ENCODE measurements at regions not wholly inside any gene's neighbourhood (a gene's known extent, or its start where the extent isn't known, plus 50 kb on each side); places are given as distances from the start of the nearest gene placed in this dataset.

DNA sequence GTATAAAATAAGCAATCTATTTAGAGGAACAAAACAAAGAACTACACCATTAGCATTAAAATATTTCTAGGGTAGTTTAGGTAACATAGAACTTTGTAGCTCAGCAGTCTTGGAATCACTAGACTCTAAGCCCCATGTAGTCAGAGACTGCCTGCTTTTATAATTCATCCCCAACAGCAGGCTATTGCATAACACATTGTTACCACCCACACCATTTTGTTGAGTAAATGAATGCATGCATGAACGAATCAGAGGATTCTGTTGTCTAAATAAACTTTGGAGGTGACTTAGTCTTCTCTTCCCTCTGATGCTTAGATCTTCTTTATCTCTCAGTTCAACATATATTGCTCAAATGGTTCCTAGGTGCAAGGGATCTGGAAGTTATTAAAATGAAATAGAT, 167.6 kb upstream of the TNP1 start:
- H3K4me1 ChIP-seq (ENCODE audit: control insufficient read depth, insufficient read depth, low read length), result no peaks in the 10 kb centered on the region
- BruUV-seq (replicated peaks), result no TSS peak
- H3K79me2 ChIP-seq (ENCODE audit: control insufficient read depth, insufficient read depth, low read length), result no peaks in the 10 kb centered on the region
- no peak overlapping the region for H3K4me2 ChIP-seq (ENCODE audit: control insufficient read depth, insufficient read depth)
- ChIA-PET SMC1A (ENCODE audit: uncharacterized antibody, unreplicated experiment) (no interaction called here), RAD21 (ENCODE audit: unreplicated experiment) (no interaction called here), CTCF (no interaction called here), POLR2A (no interaction called here)
- H3K9ac ChIP-seq (ENCODE audit: control insufficient read depth, insufficient read depth, low read length), result no peak overlapping the region
- H2AFZ ChIP-seq (ENCODE audit: control insufficient read depth, low read depth, low read length), result no peak overlapping the region
- no peak overlapping the region for H3K4me3 ChIP-seq
- WGBS (ENCODE audit: insufficient coverage, insufficient replicate concordance, low lambda C conversion rate, missing lambda C conversion rate), result 0% methylated on average over 1 of the region's 1 CpG
- intact Hi-C loops (cut with micrococcal nuclease; ENCODE audit: unreplicated experiment), result no loop called here
- H4K20me1 ChIP-seq (ENCODE audit: control insufficient read depth, insufficient read depth), result no peaks in the 10 kb centered on the region
- no peak for ATAC-seq
- FAIRE-seq, result no peak
- H3K27me3 ChIP-seq (replicated peaks in 1 of 2; ENCODE audit: control insufficient read depth in 2 of 2, insufficient read depth in 2 of 2, low read length in 1 of 2), result no peaks in the 10 kb centered on the region; a peak in 2 of 4 replicates
- in situ Hi-C loops (cut with MboI), result no loop called here
- H3K9me3 ChIP-seq (replicated peaks; ENCODE audit: control insufficient read depth, insufficient read depth, low read length), result no peaks in the 10 kb centered on the region; the same call in 2 of the 3 replicates
- H3K27ac ChIP-seq (ENCODE audit: control insufficient read depth, insufficient read depth), result no peak overlapping the region
- no peak for DNase-seq (ENCODE audit: low read depth, low spot score)
- H3K36me3 ChIP-seq (ENCODE audit: control insufficient read depth in 2 of 2, insufficient read depth in 2 of 2, low read length in 1 of 2), result no peaks in the 10 kb centered on the region
- TF ChIP-seq, protein P1, sequence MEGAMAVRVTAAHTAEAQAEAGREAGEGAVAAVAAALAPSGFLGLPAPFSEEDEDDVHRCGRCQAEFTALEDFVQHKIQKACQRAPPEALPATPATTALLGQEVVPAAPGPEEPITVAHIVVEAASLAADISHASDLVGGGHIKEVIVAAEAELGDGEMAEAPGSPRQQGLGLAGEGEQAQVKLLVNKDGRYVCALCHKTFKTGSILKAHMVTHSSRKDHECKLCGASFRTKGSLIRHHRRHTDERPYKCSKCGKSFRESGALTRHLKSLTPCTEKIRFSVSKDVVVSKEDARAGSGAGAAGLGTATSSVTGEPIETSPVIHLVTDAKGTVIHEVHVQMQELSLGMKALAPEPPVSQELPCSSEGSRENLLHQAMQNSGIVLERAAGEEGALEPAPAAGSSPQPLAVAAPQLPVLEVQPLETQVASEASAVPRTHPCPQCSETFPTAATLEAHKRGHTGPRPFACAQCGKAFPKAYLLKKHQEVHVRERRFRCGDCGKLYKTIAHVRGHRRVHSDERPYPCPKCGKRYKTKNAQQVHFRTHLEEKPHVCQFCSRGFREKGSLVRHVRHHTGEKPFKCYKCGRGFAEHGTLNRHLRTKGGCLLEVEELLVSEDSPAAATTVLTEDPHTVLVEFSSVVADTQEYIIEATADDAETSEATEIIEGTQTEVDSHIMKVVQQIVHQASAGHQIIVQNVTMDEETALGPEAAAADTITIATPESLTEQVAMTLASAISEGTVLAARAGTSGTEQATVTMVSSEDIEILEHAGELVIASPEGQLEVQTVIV (IDR thresholded peaks at IDR 0.05; ENCODE audit: borderline replicate concordance, partially characterized antibody), result no peak
- TF ChIP-seq, protein P2, sequence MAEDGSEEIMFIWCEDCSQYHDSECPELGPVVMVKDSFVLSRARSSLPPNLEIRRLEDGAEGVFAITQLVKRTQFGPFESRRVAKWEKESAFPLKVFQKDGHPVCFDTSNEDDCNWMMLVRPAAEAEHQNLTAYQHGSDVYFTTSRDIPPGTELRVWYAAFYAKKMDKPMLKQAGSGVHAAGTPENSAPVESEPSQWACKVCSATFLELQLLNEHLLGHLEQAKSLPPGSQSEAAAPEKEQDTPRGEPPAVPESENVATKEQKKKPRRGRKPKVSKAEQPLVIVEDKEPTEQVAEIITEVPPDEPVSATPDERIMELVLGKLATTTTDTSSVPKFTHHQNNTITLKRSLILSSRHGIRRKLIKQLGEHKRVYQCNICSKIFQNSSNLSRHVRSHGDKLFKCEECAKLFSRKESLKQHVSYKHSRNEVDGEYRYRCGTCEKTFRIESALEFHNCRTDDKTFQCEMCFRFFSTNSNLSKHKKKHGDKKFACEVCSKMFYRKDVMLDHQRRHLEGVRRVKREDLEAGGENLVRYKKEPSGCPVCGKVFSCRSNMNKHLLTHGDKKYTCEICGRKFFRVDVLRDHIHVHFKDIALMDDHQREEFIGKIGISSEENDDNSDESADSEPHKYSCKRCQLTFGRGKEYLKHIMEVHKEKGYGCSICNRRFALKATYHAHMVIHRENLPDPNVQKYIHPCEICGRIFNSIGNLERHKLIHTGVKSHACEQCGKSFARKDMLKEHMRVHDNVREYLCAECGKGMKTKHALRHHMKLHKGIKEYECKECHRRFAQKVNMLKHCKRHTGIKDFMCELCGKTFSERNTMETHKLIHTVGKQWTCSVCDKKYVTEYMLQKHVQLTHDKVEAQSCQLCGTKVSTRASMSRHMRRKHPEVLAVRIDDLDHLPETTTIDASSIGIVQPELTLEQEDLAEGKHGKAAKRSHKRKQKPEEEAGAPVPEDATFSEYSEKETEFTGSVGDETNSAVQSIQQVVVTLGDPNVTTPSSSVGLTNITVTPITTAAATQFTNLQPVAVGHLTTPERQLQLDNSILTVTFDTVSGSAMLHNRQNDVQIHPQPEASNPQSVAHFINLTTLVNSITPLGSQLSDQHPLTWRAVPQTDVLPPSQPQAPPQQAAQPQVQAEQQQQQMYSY (CRISPR knock-in tag; IDR thresholded peaks at IDR 0.05), result no peak
- TF ChIP-seq, protein P3, sequence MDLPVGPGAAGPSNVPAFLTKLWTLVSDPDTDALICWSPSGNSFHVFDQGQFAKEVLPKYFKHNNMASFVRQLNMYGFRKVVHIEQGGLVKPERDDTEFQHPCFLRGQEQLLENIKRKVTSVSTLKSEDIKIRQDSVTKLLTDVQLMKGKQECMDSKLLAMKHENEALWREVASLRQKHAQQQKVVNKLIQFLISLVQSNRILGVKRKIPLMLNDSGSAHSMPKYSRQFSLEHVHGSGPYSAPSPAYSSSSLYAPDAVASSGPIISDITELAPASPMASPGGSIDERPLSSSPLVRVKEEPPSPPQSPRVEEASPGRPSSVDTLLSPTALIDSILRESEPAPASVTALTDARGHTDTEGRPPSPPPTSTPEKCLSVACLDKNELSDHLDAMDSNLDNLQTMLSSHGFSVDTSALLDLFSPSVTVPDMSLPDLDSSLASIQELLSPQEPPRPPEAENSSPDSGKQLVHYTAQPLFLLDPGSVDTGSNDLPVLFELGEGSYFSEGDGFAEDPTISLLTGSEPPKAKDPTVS (IDR thresholded peaks at IDR 0.05; ENCODE audit: low read depth, low read length), result no peak
- TF ChIP-seq CBX3 (IDR thresholded peaks at IDR 0.05; ENCODE audit: borderline replicate concordance, low read depth) (no peak), BHLHE40 (IDR thresholded peaks at IDR 0.05; ENCODE audit: borderline replicate concordance in 1 of 2, low read depth in 2 of 2, low read length in 1 of 2) (no peak), SP1 (IDR thresholded peaks at IDR 0.05; ENCODE audit: low read depth, low read length) (no peak), ZNF384 (IDR thresholded peaks at IDR 0.05; ENCODE audit: borderline replicate concordance, low read depth, low read length) (no peak), SREBF2 (IDR thresholded peaks at IDR 0.05; ENCODE audit: low read length) (no peak), STAT1 (conservative IDR thresholded peaks at IDR 0.05) (no peak), EGR1 (IDR thresholded peaks at IDR 0.05; ENCODE audit: borderline replicate concordance in 1 of 2, low read depth in 2 of 2, low read length in 2 of 2) (no peak), FOXK2 (IDR thresholded peaks at IDR 0.05) (no peak), TCF7 (IDR thresholded peaks at IDR 0.05; ENCODE audit: borderline replicate concordance) (no peak), GATAD2B (conservative IDR thresholded peaks at IDR 0.05; ENCODE audit: low read depth) (no peak)
- TF ChIP-seq, protein P4, sequence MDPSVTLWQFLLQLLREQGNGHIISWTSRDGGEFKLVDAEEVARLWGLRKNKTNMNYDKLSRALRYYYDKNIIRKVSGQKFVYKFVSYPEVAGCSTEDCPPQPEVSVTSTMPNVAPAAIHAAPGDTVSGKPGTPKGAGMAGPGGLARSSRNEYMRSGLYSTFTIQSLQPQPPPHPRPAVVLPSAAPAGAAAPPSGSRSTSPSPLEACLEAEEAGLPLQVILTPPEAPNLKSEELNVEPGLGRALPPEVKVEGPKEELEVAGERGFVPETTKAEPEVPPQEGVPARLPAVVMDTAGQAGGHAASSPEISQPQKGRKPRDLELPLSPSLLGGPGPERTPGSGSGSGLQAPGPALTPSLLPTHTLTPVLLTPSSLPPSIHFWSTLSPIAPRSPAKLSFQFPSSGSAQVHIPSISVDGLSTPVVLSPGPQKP (IDR thresholded peaks at IDR 0.05; ENCODE audit: low read depth, low read length), result no peak
- TF ChIP-seq, protein P5, sequence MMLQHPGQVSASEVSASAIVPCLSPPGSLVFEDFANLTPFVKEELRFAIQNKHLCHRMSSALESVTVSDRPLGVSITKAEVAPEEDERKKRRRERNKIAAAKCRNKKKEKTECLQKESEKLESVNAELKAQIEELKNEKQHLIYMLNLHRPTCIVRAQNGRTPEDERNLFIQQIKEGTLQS (IDR thresholded peaks at IDR 0.05; ENCODE audit: borderline replicate concordance, extremely low read depth, low read depth, low read length), result no peak
- TF ChIP-seq, protein P6, sequence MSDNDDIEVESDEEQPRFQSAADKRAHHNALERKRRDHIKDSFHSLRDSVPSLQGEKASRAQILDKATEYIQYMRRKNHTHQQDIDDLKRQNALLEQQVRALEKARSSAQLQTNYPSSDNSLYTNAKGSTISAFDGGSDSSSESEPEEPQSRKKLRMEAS (IDR thresholded peaks at IDR 0.05; ENCODE audit: low read depth, low read length), result no peak

Data from GM12878 (cell line).